ENCODE measurements at regions not wholly inside any gene's neighbourhood (a gene's known extent, or its start where the extent isn't known, plus 50 kb on each side); places are given as distances from the start of the nearest gene placed in this dataset.
"Not testable (repeated sequence)": the region's sequence is repeated elsewhere in the genome, so short reads cannot be mapped to it uniquely, and the experiment has no call there.

- DNase-seq (ENCODE audit: low read depth): no peak
These were observed 466.4 kb downstream of the MED13L start for GRCh38 chr12:115811045-115811444.

- DNase-seq (ENCODE audit: low read depth): peak; percentile 11
These were observed 467.2 kb downstream of the MED13L start for GRCh38 chr12:115810122-115810901.

GRCh38 chr12:115806000-115806399 is 471.5 kb downstream of the MED13L start:
- no peak for DNase-seq (ENCODE audit: low read depth)

GRCh38 chr12:115802767-115803166 is 474.7 kb downstream of the MED13L start:
- no peak for DNase-seq (ENCODE audit: low read depth)

- DNase-seq (ENCODE audit: low read depth): no peak
These were observed 475.6 kb downstream of the MED13L start for GRCh38 chr12:115801871-115802270.

GRCh38 chr12:115799610-115800009 is 477.9 kb downstream of the MED13L start:
- DNase-seq (ENCODE audit: low read depth): peak; percentile 13

GRCh38 chr12:115798309-115798917 is 479.1 kb downstream of the MED13L start:
- no peak for DNase-seq (ENCODE audit: low read depth)

GRCh38 chr12:115794659-115795081 is 482.8 kb downstream of the MED13L start:
- DNase-seq (ENCODE audit: low read depth): no peak

- DNase-seq (ENCODE audit: low read depth): no peak
These were observed 486.2 kb downstream of the MED13L start for GRCh38 chr12:115791331-115791730.

- DNase-seq (ENCODE audit: low read depth): no peak
These were observed 487.0 kb downstream of the MED13L start for GRCh38 chr12:115790526-115790925.

- not testable (repeated sequence) for DNase-seq (ENCODE audit: low read depth)
These were observed 491.0 kb downstream of the MED13L start for GRCh38 chr12:115786490-115786889.

- no peak for DNase-seq (ENCODE audit: low read depth)
These were observed 491.9 kb downstream of the MED13L start for GRCh38 chr12:115785548-115785947.

- no peak for DNase-seq (ENCODE audit: low read depth)
These were observed 501.1 kb downstream of the MED13L start for GRCh38 chr12:115776399-115776798.

GRCh38 chr12:115774148-115774895 is 503.2 kb downstream of the MED13L start:
- DNase-seq (ENCODE audit: low read depth): no peak

GRCh38 chr12:115771601-115772000 is 505.9 kb downstream of the MED13L start:
- DNase-seq (ENCODE audit: low read depth): no peak

- peak; percentile 61 for DNase-seq (ENCODE audit: low read depth)
These were observed 506.4 kb downstream of the MED13L start for GRCh38 chr12:115771065-115771464.

- DNase-seq (ENCODE audit: low read depth): no peak
These were observed 506.9 kb downstream of the MED13L start for GRCh38 chr12:115770643-115771042.

- DNase-seq (ENCODE audit: low read depth): no peak
These were observed 509.6 kb downstream of the MED13L start for GRCh38 chr12:115767916-115768315.

GRCh38 chr12:115763982-115764621 is 513.4 kb downstream of the MED13L start:
- peak; percentile 48 for DNase-seq (ENCODE audit: low read depth)

- peak; percentile 90 for DNase-seq (ENCODE audit: low read depth)
These were observed 514.1 kb downstream of the MED13L start for GRCh38 chr12:115763376-115763775.

GRCh38 chr12:115762936-115763335 is 514.6 kb downstream of the MED13L start:
- peak; percentile 29 for DNase-seq (ENCODE audit: low read depth)

GRCh38 chr12:115761784-115762183 is 515.7 kb downstream of the MED13L start:
- DNase-seq (ENCODE audit: low read depth): peak; percentile 77

All from EH (cell line).